Colonic mucosa (tissue), 4 donors: ENCODE measurements at regions not wholly inside any gene's neighbourhood (a gene's known extent, or its start where the extent isn't known, plus 50 kb on each side); places are given as distances from the start of the nearest gene placed in this dataset.

Source experiments
- DNase-seq: peaks from one replicate; pipeline ENCODE4 v3.0.0-alpha.2; 2020
- H3K27ac ChIP-seq: fragments of 200-600 bp; one replicate; pipeline ENCODE4 v1.8.0; 2021
- H3K27me3 ChIP-seq: fragments of 200-600 bp; one replicate; pipeline ENCODE4 v1.8.0; 2021
- H3K36me3 ChIP-seq: fragments of 200-600 bp; one replicate; pipeline ENCODE4 v1.8.0; 2021
- H3K4me1 ChIP-seq: fragments of 200-600 bp; one replicate; pipeline ENCODE4 v1.8.0; 2021; ENCODE audit warnings: mild to moderate bottlenecking
- H3K4me3 ChIP-seq: fragments of 200-600 bp; one replicate; pipeline ENCODE4 v1.8.0; 2021
- H3K9ac ChIP-seq, 2 donors: one replicate each; pipeline ENCODE4 v1.7.0; 2013; ENCODE audit warnings: control low read depth in 2 of 2, low read depth in 2 of 2, low read length in 2 of 2
- H3K9me3 ChIP-seq: fragments of 200-600 bp; one replicate; pipeline ENCODE4 v1.8.0; 2021
- CTCF ChIP-seq: fragments of 200-600 bp; IDR thresholded peaks from one replicate; pipeline ENCODE4 v1.8.0; 2022; ENCODE audit warnings: antibody characterized with exemption, mild to moderate bottlenecking
- intact Hi-C: fragments of 100-400 bp; cut with DNase I; formaldehyde crosslinking; loops from one replicate; pipeline ENCODE4 v1.14.1; 2022
- donor health status: healthy.
- donor health status: DM: no; HTN: no; CAD: no.
- donor health status: DM: no; HTN: no; CAD: no.

- TF ChIP-seq CTCF, result no peak
- intact Hi-C loops, result no loop called here
- Histone ChIP-seq H3K27me3 (no peaks in the 10 kb centered on the region), H3K9ac (no peak overlapping the region), H3K27ac (no peak overlapping the region), H3K4me3 (no peak overlapping the region), H3K4me1 (no peaks in the 10 kb centered on the region), H3K36me3 (no peaks in the 10 kb centered on the region), H3K9me3 (no peaks in the 10 kb centered on the region)
- no peak for DNase-seq
Observed at GRCh38 chr13:106007156-106007555, 528.3 kb downstream of the EFNB2 start.

- no peak for TF ChIP-seq CTCF
- H3K9ac ChIP-seq, result no peak overlapping the region
Observed at GRCh38 chr13:106003651-106004050, 531.8 kb downstream of the EFNB2 start.

GRCh38 chr13:106001443-106001842 lies 534.0 kb downstream of the EFNB2 start:
- intact Hi-C loops, result no loop called here
- Histone ChIP-seq H3K36me3 (no peaks in the 10 kb centered on the region), H3K4me1 (no peaks in the 10 kb centered on the region), H3K9me3 (no peaks in the 10 kb centered on the region), H3K4me3 (no peak overlapping the region), H3K27me3 (no peaks in the 10 kb centered on the region), H3K27ac (no peak overlapping the region), H3K9ac (no peak overlapping the region)
- TF ChIP-seq CTCF, result no peak
- DNase-seq, result no peak

More at GRCh38 chr13:106003651-106004050, 531.8 kb downstream of the EFNB2 start:
- H3K27ac ChIP-seq, result no peak overlapping the region
- no peak for DNase-seq
- no peaks in the 10 kb centered on the region for H3K4me1 ChIP-seq
- H3K27me3 ChIP-seq, result no peaks in the 10 kb centered on the region
- H3K36me3 ChIP-seq, result no peaks in the 10 kb centered on the region
- no peak overlapping the region for H3K4me3 ChIP-seq
- intact Hi-C loops, result no loop called here
- H3K9me3 ChIP-seq, result no peaks in the 10 kb centered on the region

- no peak for TF ChIP-seq CTCF
- H3K9me3 ChIP-seq, result no peaks in the 10 kb centered on the region
- H3K36me3 ChIP-seq, result no peaks in the 10 kb centered on the region
- H3K4me1 ChIP-seq, result no peaks in the 10 kb centered on the region
- H3K9ac ChIP-seq, result no peak overlapping the region
- intact Hi-C loops, result no loop called here
- no peaks in the 10 kb centered on the region for H3K27me3 ChIP-seq
- no peak overlapping the region for H3K27ac ChIP-seq
- DNase-seq, result no peak
- no peak overlapping the region for H3K4me3 ChIP-seq
Observed at GRCh38 chr13:105997581-105998550, 537.6 kb downstream of the EFNB2 start.

- Histone ChIP-seq H3K27ac (no peak overlapping the region), H3K4me3 (no peak overlapping the region), H3K9ac (no peak overlapping the region), H3K36me3 (no peaks in the 10 kb centered on the region), H3K9me3 (no peaks in the 10 kb centered on the region), H3K27me3 (no peaks in the 10 kb centered on the region), H3K4me1 (no peaks in the 10 kb centered on the region)
- intact Hi-C loops, result no loop called here
- no peak for DNase-seq
- TF ChIP-seq CTCF, result no peak
Observed at GRCh38 chr13:105996391-105997025, 539.0 kb downstream of the EFNB2 start.
